Lower leg skin (tissue), 3 donors: ENCODE measurements at regions not wholly inside any gene's neighbourhood (a gene's known extent, or its start where the extent isn't known, plus 50 kb on each side); places are given as distances from the start of the nearest gene placed in this dataset.

Experiments
- POLR2A ChIP-seq, 2 donors: fragments of 450-650 bp; IDR thresholded peaks; one replicate each; pipeline ENCODE4 v1.6.1; 2016 to 2017; ENCODE audit warnings: antibody characterized with exemption in 2 of 2, mild to moderate bottlenecking in 1 of 2, moderate library complexity in 1 of 2
- TF ChIP-seq, protein P1 (sequence below), 3 donors: fragments of 450-650 bp; IDR thresholded peaks; one replicate each; pipeline ENCODE4 v1.5.1; 2016; ENCODE audit warnings: antibody characterized with exemption in 3 of 3, mild to moderate bottlenecking in 3 of 3, moderate library complexity in 2 of 3

- TF ChIP-seq, protein P1, sequence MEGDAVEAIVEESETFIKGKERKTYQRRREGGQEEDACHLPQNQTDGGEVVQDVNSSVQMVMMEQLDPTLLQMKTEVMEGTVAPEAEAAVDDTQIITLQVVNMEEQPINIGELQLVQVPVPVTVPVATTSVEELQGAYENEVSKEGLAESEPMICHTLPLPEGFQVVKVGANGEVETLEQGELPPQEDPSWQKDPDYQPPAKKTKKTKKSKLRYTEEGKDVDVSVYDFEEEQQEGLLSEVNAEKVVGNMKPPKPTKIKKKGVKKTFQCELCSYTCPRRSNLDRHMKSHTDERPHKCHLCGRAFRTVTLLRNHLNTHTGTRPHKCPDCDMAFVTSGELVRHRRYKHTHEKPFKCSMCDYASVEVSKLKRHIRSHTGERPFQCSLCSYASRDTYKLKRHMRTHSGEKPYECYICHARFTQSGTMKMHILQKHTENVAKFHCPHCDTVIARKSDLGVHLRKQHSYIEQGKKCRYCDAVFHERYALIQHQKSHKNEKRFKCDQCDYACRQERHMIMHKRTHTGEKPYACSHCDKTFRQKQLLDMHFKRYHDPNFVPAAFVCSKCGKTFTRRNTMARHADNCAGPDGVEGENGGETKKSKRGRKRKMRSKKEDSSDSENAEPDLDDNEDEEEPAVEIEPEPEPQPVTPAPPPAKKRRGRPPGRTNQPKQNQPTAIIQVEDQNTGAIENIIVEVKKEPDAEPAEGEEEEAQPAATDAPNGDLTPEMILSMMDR (IDR thresholded peaks at IDR 0.05) = no peak
- no peak for TF ChIP-seq POLR2A (IDR thresholded peaks at IDR 0.05)
Observed at GRCh38 chr13:26839682-26840081, 79.1 kb upstream of the GPR12 start.
